B cell (primary cell): ENCODE measurements at regions not wholly inside any gene's neighbourhood (a gene's known extent, or its start where the extent isn't known, plus 50 kb on each side); places are given as distances from the start of the nearest gene placed in this dataset.

ENCODE experiments used
- ATAC-seq: fragments of 200-7000 bp; cut with Tn5 transposase; one replicate; pipeline ENCODE4 v1.10.0; 2021; ENCODE audit warnings: low read depth, mild to moderate bottlenecking, moderate number of reproducible peaks, moderate library complexity
- CTCF ChIA-PET: fragments of 350-600 bp; sonication (Branson Sonifier 250); formaldehyde crosslinking; loops from one replicate; lab custom pipeline; 2021; ENCODE audit warnings: antibody characterized with exemption, inconsistent platforms; lab: Charles Lee
- POLR2A ChIA-PET: fragments of 350-600 bp; sonication (Branson Sonifier 250); formaldehyde crosslinking; loops from one replicate; lab custom pipeline; 2021; ENCODE audit warnings: antibody characterized with exemption; lab: Charles Lee
- DNase-seq: peaks from one replicate; pipeline ENCODE4 v3.0.0; 2013
- H2AFZ ChIP-seq: 2 replicates; pipeline ENCODE4 v1.6.1; 2012; ENCODE audit warnings: mild to moderate bottlenecking, low read depth, low read length; ENCODE audit not compliant: insufficient read depth, poor library complexity, severe bottlenecking
- H3K27ac ChIP-seq, 2 donors: 1 replicate in 1 of 2; 2 replicates in 1 of 2; pipeline ENCODE4 v1.5.1; 2012 to 2013; ENCODE audit warnings: low read length in 2 of 2, mild to moderate bottlenecking in 2 of 2, moderate library complexity in 1 of 2
- H3K27me3 ChIP-seq, 4 experiments: fragments of 200-600 bp in 1 of 4; sonication (generic) in 1 of 4; replicated peaks in 1 of 4; 1 replicate in 2 of 4; 2 replicates in 2 of 4; pipeline versions ENCODE4 v1.6.1 to v1.7.0; 2013 to 2016; ENCODE audit warnings: low read length in 3 of 4, mild to moderate bottlenecking in 2 of 4, mixed read lengths in 1 of 4, moderate library complexity in 1 of 4; ENCODE audit not compliant: insufficient read depth in 4 of 4, control insufficient read depth in 3 of 4; ENCODE audit errors: control extremely low read depth in 1 of 4
- H3K36me3 ChIP-seq, 2 experiments: replicated peaks in 1 of 2; 1 replicate in 1 of 2; 2 replicates in 1 of 2; pipeline versions ENCODE4 v1.6.1 to v1.7.1; 2013; ENCODE audit warnings: low read length in 1 of 2; ENCODE audit not compliant: insufficient read depth in 2 of 2, control insufficient read depth in 1 of 2; ENCODE audit errors: control extremely low read depth in 1 of 2, extremely low read depth in 1 of 2
- H3K4me1 ChIP-seq, 2 donors: fragments of 200-600 bp in 1 of 2; sonication (generic) in 1 of 2; 1 replicate in 1 of 2; 2 replicates in 1 of 2; pipeline versions ENCODE4 v1.5.1 to v1.6.1; 2013 to 2017; ENCODE audit warnings: low read length in 2 of 2; ENCODE audit not compliant: control insufficient read depth in 2 of 2, insufficient read depth in 2 of 2
- H3K4me2 ChIP-seq: replicated peaks from 2 replicates; pipeline ENCODE3; 2012; ENCODE audit warnings: mild to moderate bottlenecking, low read depth, low read length; ENCODE audit not compliant: poor library complexity, severe bottlenecking
- H3K4me3 ChIP-seq, 5 experiments: fragments of 200-600 bp in 1 of 5; sonication (generic) in 1 of 5; 1 replicate in 3 of 5; 2 replicates in 2 of 5; pipeline versions ENCODE4 v1.5.1 to v1.7.0; 2011 to 2016; ENCODE audit warnings: low read length in 4 of 5, mild to moderate bottlenecking in 4 of 5, low read depth in 2 of 5, control low read depth in 1 of 5, moderate library complexity in 1 of 5; ENCODE audit not compliant: insufficient read depth in 1 of 5; ENCODE audit errors: control extremely low read depth in 1 of 5, extremely low read depth in 1 of 5
- H3K79me2 ChIP-seq: fragments of 200-600 bp; sonication (generic); one replicate; pipeline ENCODE4 v1.6.0; 2016; ENCODE audit warnings: low read length; ENCODE audit not compliant: control insufficient read depth, insufficient read depth
- H3K9ac ChIP-seq: fragments of 200-600 bp; sonication (generic); 2 replicates; pipeline ENCODE4 v1.6.1; 2017; ENCODE audit warnings: mild to moderate bottlenecking, low read length, moderate library complexity
- H3K9me3 ChIP-seq, 3 donors: one replicate each; pipeline versions ENCODE4 v1.6.1 to v1.7.1; 2013; ENCODE audit warnings: low read length in 2 of 3; ENCODE audit not compliant: control insufficient read depth in 2 of 3, insufficient read depth in 1 of 3; ENCODE audit errors: control extremely low read depth in 1 of 3
- H4K20me1 ChIP-seq: 2 replicates; pipeline ENCODE4 v1.6.0; 2012; ENCODE audit warnings: mild to moderate bottlenecking, low read length; ENCODE audit not compliant: insufficient read depth, control insufficient read depth, poor library complexity, severe bottlenecking
- H3K27ac Mint-ChIP-seq: one replicate; pipeline ENCODE4 v1.8.0; 2021; ENCODE audit warnings: mixed read lengths
- H3K27me3 Mint-ChIP-seq: one replicate; pipeline ENCODE4 v1.8.0; 2021; ENCODE audit warnings: mixed read lengths
- H3K4me1 Mint-ChIP-seq: one replicate; pipeline ENCODE4 v1.8.0; 2021; ENCODE audit warnings: mixed read lengths
- H3K4me3 Mint-ChIP-seq: one replicate; pipeline ENCODE4 v1.8.0; 2021; ENCODE audit warnings: mixed read lengths
- H3K9me3 Mint-ChIP-seq: one replicate; pipeline ENCODE4 v1.8.0; 2022; ENCODE audit warnings: mixed read lengths; ENCODE audit not compliant: insufficient read depth
- EZH2 ChIP-seq: IDR thresholded peaks from 2 replicates; pipeline ENCODE4 v1.6.1; 2012; ENCODE audit warnings: borderline replicate concordance, low read depth, mild to moderate bottlenecking, moderate library complexity, low read length; ENCODE audit not compliant: insufficient read depth, poor library complexity, severe bottlenecking
- WGBS: methylation state at CpG from one replicate; pipeline ENCODE4 v1.1.5; 2013; ENCODE audit warnings: missing lambda C conversion rate; ENCODE audit not compliant: insufficient coverage; 5-methylcytosine and 5-hydroxymethylcytosine counted together
- intact Hi-C: fragments of 100-400 bp; cut with micrococcal nuclease; formaldehyde crosslinking; loops from one replicate; pipeline ENCODE4 v1.10.0; 2022
- TF ChIP-seq, protein P1 (sequence below): fragments of 200-600 bp; IDR thresholded peaks from one replicate; pipeline ENCODE4 v1.8.0; 2022; ENCODE audit warnings: antibody characterized with exemption, mild to moderate bottlenecking

DNA sequence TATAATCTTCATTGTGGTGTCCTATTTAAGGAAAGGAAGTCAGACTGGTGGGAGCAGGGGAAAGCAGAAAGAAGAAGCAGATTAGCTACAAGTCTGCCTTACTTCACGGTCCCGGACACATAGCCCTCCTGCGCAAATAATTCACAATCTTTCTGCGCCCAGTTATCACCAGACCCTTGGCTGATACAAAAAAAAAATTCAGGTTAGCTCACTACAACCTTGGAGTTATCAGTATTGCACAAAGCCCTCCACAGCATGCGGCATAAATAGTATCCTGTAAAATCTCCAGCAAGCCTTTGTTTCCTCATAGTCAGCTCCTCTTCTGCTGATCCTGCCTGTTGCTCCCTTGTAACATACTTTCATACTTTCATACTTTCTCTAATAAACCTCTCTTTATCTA, 148.6 kb upstream of the FUT9 start:
- Histone ChIP-seq H3K79me2 (no peaks in the 10 kb centered on the region), H3K27me3 (no peaks in the 10 kb centered on the region), H3K27ac (no peak overlapping the region), H3K4me1 (no peaks in the 10 kb centered on the region), H3K9me3 (no peaks in the 10 kb centered on the region), H4K20me1 (no peaks in the 10 kb centered on the region), H3K4me2 (no peak overlapping the region), H3K4me3 (no peak overlapping the region), H3K9ac (no peak overlapping the region), H2AFZ (no peak overlapping the region), H3K36me3 (no peaks in the 10 kb centered on the region)
- intact Hi-C loops = no loop called here
- H3K27me3 Mint-ChIP-seq = no peaks in the 10 kb centered on the region
- TF ChIP-seq, protein P1, sequence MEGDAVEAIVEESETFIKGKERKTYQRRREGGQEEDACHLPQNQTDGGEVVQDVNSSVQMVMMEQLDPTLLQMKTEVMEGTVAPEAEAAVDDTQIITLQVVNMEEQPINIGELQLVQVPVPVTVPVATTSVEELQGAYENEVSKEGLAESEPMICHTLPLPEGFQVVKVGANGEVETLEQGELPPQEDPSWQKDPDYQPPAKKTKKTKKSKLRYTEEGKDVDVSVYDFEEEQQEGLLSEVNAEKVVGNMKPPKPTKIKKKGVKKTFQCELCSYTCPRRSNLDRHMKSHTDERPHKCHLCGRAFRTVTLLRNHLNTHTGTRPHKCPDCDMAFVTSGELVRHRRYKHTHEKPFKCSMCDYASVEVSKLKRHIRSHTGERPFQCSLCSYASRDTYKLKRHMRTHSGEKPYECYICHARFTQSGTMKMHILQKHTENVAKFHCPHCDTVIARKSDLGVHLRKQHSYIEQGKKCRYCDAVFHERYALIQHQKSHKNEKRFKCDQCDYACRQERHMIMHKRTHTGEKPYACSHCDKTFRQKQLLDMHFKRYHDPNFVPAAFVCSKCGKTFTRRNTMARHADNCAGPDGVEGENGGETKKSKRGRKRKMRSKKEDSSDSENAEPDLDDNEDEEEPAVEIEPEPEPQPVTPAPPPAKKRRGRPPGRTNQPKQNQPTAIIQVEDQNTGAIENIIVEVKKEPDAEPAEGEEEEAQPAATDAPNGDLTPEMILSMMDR = no peak
- TF ChIP-seq EZH2 = no peak
- no peaks in the 10 kb centered on the region for H3K4me1 Mint-ChIP-seq
- DNase-seq (no peak), ATAC-seq (no peak)
- H3K27ac Mint-ChIP-seq = no peak overlapping the region
- ChIA-PET CTCF (no interaction called here), POLR2A (no interaction called here)
- H3K9me3 Mint-ChIP-seq = no peaks in the 10 kb centered on the region
- 94% methylated on average over 5 of the region's 5 CpGs for WGBS
- H3K4me3 Mint-ChIP-seq = no peak overlapping the region

DNA sequence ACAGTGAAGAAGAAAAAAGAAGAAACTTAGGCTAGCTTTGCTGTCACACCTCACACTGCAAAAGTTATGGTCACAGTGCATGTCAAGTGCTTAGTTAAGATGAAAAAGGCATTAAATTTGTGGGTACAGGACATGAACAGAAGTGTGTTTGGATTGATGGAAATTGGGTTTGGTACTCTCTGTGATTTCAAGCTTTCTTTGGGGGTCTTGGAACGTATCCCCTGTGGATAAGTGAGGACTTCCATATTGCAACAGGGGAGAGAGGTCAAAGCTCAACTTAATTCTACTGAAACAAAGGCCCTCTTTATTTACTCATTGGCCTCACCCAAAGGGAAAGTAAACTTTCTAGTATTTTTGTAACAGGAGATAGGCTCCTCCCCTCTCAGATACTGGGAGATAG, 138.3 kb upstream of the FUT9 start:
- POLR2A ChIA-PET = no interaction called here
- Histone ChIP-seq H3K36me3 (no peaks in the 10 kb centered on the region), H3K4me1 (no peaks in the 10 kb centered on the region), H3K9ac (no peak overlapping the region), H4K20me1 (no peaks in the 10 kb centered on the region), H3K27ac (no peak overlapping the region), H3K4me3 (no peak overlapping the region), H3K79me2 (no peaks in the 10 kb centered on the region), H3K4me2 (no peak overlapping the region), H3K9me3 (no peaks in the 10 kb centered on the region), H2AFZ (no peak overlapping the region), H3K27me3 (no peaks in the 10 kb centered on the region)
- Mint-ChIP-seq H3K4me3 (no peak overlapping the region), H3K4me1 (no peaks in the 10 kb centered on the region), H3K27me3 (no peaks in the 10 kb centered on the region), H3K27ac (no peak overlapping the region), H3K9me3 (no peaks in the 10 kb centered on the region)
- ATAC-seq (no peak), DNase-seq (no peak)
- intact Hi-C loops = no loop called here
- CTCF ChIA-PET = no interaction called here
- no CpG with 5 or more reads among the region's 1 CpG for WGBS
- TF ChIP-seq, protein P1 = no peak
- TF ChIP-seq EZH2 = no peak
